ENCODE measurements at regions not wholly inside any gene's neighbourhood (a gene's known extent, or its start where the extent isn't known, plus 50 kb on each side); places are given as distances from the start of the nearest gene placed in this dataset.

- no peak overlapping the region for H3K4me3 ChIP-seq
- H3K36me3 ChIP-seq, result no peaks in the 10 kb centered on the region
- peaks cover 0 to 5% (median 0%) of the 10 kb centered on the region in 7 donors for H3K27me3 ChIP-seq
- intact Hi-C loops (cut with DNase I), result no loop called here
- peaks cover 0 to 2% (median 0%) of the 10 kb centered on the region in 11 donors for H3K9me3 ChIP-seq
- ATAC-seq, result no peak
- 87% methylated on average over 4 of the region's 4 CpGs for WGBS, 2 donors
- no peak for DNase-seq
- H3K27ac ChIP-seq, result no peak overlapping the region
- no peak for TF ChIP-seq CTCF (IDR thresholded peaks at IDR 0.05)
- no peaks in the 10 kb centered on the region for H3K4me1 ChIP-seq
Observed at GRCh38 chr20:43302936-43303335, 113.2 kb upstream of the PTPRT start.

- Histone ChIP-seq H3K9me3 (peaks cover 0 to 10% (median 2%) of the 10 kb centered on the region in 11 donors), H3K4me3 (no peak overlapping the region), H3K36me3 (no peaks in the 10 kb centered on the region), H3K27me3 (peaks cover 0 to 5% (median 0%) of the 10 kb centered on the region in 7 donors), H3K27ac (no peak overlapping the region), H3K4me1 (no peaks in the 10 kb centered on the region)
- 58 to 69% methylated on average over 2 of the region's 2 CpGs for WGBS, 2 donors
- TF ChIP-seq CTCF (IDR thresholded peaks at IDR 0.05), result no peak
- intact Hi-C loops (cut with DNase I), result no loop called here
- ATAC-seq, result no peak
- DNase-seq, result no peak
Observed at GRCh38 chr20:43300901-43301300, 111.2 kb upstream of the PTPRT start.

- ATAC-seq, result no peak
- no peak for DNase-seq
- Histone ChIP-seq H3K4me1 (no peaks in the 10 kb centered on the region), H3K36me3 (no peaks in the 10 kb centered on the region), H3K27me3 (peaks cover 0 to 7% (median 0%) of the 10 kb centered on the region in 7 donors), H3K27ac (no peak overlapping the region), H3K4me3 (no peak overlapping the region), H3K9me3 (peaks cover 0 to 10% (median 2%) of the 10 kb centered on the region in 11 donors)
- WGBS, 2 donors, result 81 to 83% methylated on average over 8 of the region's 8 CpGs
- intact Hi-C loops (cut with DNase I), result no loop called here
- TF ChIP-seq CTCF (IDR thresholded peaks at IDR 0.05), result no peak
Observed at GRCh38 chr20:43295781-43296180, 106.1 kb upstream of the PTPRT start.

GRCh38 chr20:43295263-43295662 is 105.6 kb upstream of the PTPRT start:
- H3K4me1 ChIP-seq, result no peaks in the 10 kb centered on the region
- H3K27me3 ChIP-seq, result peaks cover 0 to 7% (median 0%) of the 10 kb centered on the region in 7 donors
- intact Hi-C loops (cut with DNase I), result no loop called here
- no peak for TF ChIP-seq CTCF (IDR thresholded peaks at IDR 0.05)
- H3K27ac ChIP-seq, result no peak overlapping the region
- WGBS, 2 donors, result 89 to 91% methylated on average over 9 of the region's 9 CpGs
- no peak for DNase-seq
- H3K36me3 ChIP-seq, result no peaks in the 10 kb centered on the region
- ATAC-seq, result no peak
- H3K9me3 ChIP-seq, result peaks cover 0 to 10% (median 2%) of the 10 kb centered on the region in 11 donors
- no peak overlapping the region for H3K4me3 ChIP-seq

Data from heart right ventricle (tissue), 16 donors.